SK-N-SH (cell line): ENCODE measurements at regions not wholly inside any gene's neighbourhood (a gene's known extent, or its start where the extent isn't known, plus 50 kb on each side); places are given as distances from the start of the nearest gene placed in this dataset.

Experiments used
- CTCF ChIA-PET: fragments of 300-600, 350-600 bp; formaldehyde crosslinking; extraction: SDS; loops from one replicate; lab custom pipeline; 2021; lab: Yijun Ruan, JAX
- POLR2A ChIA-PET: fragments of 350-600 bp; sonication (Branson Sonifier 250); formaldehyde crosslinking; extraction: SDS; loops from one replicate; lab custom pipeline; 2020; ENCODE audit warnings: antibody characterized with exemption, inconsistent platforms; lab: Yijun Ruan, JAX
- DNase-seq: peaks from one replicate; pipeline ENCODE4 v3.0.0; 2012
- H2AFZ ChIP-seq: fragments of 200-600 bp; sonication (generic); 2 replicates; pipeline ENCODE4 v1.8.1; 2016; ENCODE audit warnings: antibody characterized with exemption, mild to moderate bottlenecking, low read depth
- H3F3A ChIP-seq: fragments of 200-600 bp; sonication (generic); replicated peaks from 2 replicates; pipeline ENCODE3; 2016; ENCODE audit warnings: antibody characterized with exemption, mild to moderate bottlenecking; ENCODE audit not compliant: insufficient read depth
- H3K27ac ChIP-seq, 2 experiments: fragments of 200-500 bp in 1 of 2; fragments of 200-600 bp in 1 of 2; sonication (Bioruptor generic) in 1 of 2; sonication (generic), shearing (Covaris generic) in 1 of 2; 2 replicates each; pipeline versions ENCODE4 v1.5.1 to v1.6.1; 2014 to 2016; ENCODE audit warnings: low read depth in 2 of 2, inconsistent platforms in 1 of 2, low read length in 1 of 2, mild to moderate bottlenecking in 1 of 2, mixed read lengths in 1 of 2
- H3K27me3 ChIP-seq: fragments of 200-600 bp; sonication (generic), shearing (Covaris generic); 2 replicates; pipeline ENCODE4 v1.6.1; 2016; ENCODE audit warnings: mixed run types; ENCODE audit not compliant: insufficient read depth
- H3K36me3 ChIP-seq, 2 experiments: fragments of 200-500 bp in 1 of 2; fragments of 200-600 bp in 1 of 2; sonication (Bioruptor generic) in 1 of 2; sonication (generic) in 1 of 2; replicated peaks in 1 of 2; 2 replicates each; pipeline versions ENCODE3 to v1.5.1; 2014 to 2016; ENCODE audit warnings: low read length in 1 of 2, mild to moderate bottlenecking in 1 of 2; ENCODE audit not compliant: insufficient read depth in 2 of 2, control insufficient read depth in 1 of 2
- H3K4me1 ChIP-seq, 2 experiments: fragments of 200-500 bp in 1 of 2; fragments of 200-600 bp in 1 of 2; sonication (Bioruptor generic) in 1 of 2; sonication (generic), shearing (Covaris generic) in 1 of 2; 2 replicates each; pipeline versions ENCODE4 v1.5.1 to v1.6.1; 2014 to 2016; ENCODE audit warnings: low read depth in 1 of 2, low read length in 1 of 2, mixed run types in 1 of 2; ENCODE audit not compliant: insufficient read depth in 2 of 2, control insufficient read depth in 1 of 2
- H3K4me2 ChIP-seq: fragments of 200-600 bp; sonication (generic), shearing (Covaris generic); 2 replicates; pipeline ENCODE4 v1.6.1; 2017; ENCODE audit warnings: mixed run types
- H3K4me3 ChIP-seq, 2 experiments: fragments of 200-500 bp in 1 of 2; fragments of 200-600 bp in 1 of 2; sonication (Bioruptor generic) in 1 of 2; sonication (generic), shearing (Covaris generic) in 1 of 2; 2 replicates each; pipeline versions ENCODE4 v1.5.1 to v1.8.1; 2014 to 2016; ENCODE audit warnings: low read depth in 2 of 2, inconsistent platforms in 1 of 2, low read length in 1 of 2, mild to moderate bottlenecking in 1 of 2, mixed read lengths in 1 of 2, moderate library complexity in 1 of 2
- H3K79me2 ChIP-seq: fragments of 200-600 bp; sonication (generic); 2 replicates; pipeline ENCODE4 v1.8.1; 2017; ENCODE audit warnings: mild to moderate bottlenecking; ENCODE audit not compliant: insufficient read depth
- H3K9ac ChIP-seq: fragments of 200-600 bp; sonication (generic); 2 replicates; pipeline ENCODE4 v1.6.1; 2017; ENCODE audit warnings: mixed run types
- H3K9me2 ChIP-seq: fragments of 200-600 bp; sonication (generic); 2 replicates; pipeline ENCODE4 v1.6.1; 2017; ENCODE audit warnings: mixed run types
- H3K9me3 ChIP-seq: fragments of 200-600 bp; sonication (generic); 2 replicates; pipeline ENCODE4 v1.6.1; 2017; ENCODE audit warnings: mixed run types, mild to moderate bottlenecking, moderate library complexity
- H4K20me1 ChIP-seq: fragments of 200-600 bp; sonication (generic); 2 replicates; pipeline ENCODE4 v1.6.1; 2017; ENCODE audit warnings: mild to moderate bottlenecking, mixed run types; ENCODE audit not compliant: insufficient read depth
- CHD2 ChIP-seq: fragments of 150-350 bp; IDR thresholded peaks from 2 replicates; pipeline ENCODE4 v1.6.1; 2018; ENCODE audit warnings: low read length; ENCODE audit not compliant: partially characterized antibody
- ELF1 ChIP-seq: IDR thresholded peaks from 2 replicates; pipeline ENCODE4 v1.4.0; 2012
- EP300 ChIP-seq, 2 experiments: IDR thresholded peaks; 2 replicates each; pipeline versions ENCODE4 v1.4.0 to v1.6.1; 2012; ENCODE audit warnings: borderline replicate concordance in 1 of 2, low read depth in 1 of 2, low read length in 1 of 2
- EZH2phosphoT487 ChIP-seq: fragments of 200-600 bp; sonication (generic); IDR thresholded peaks from 2 replicates; pipeline ENCODE4 v1.6.1; 2017; ENCODE audit warnings: low read depth, mixed run types, mild to moderate bottlenecking, antibody characterized with exemption, moderate library complexity, borderline replicate concordance
- GABPA ChIP-seq: IDR thresholded peaks from 2 replicates; pipeline ENCODE4 v1.4.0; 2012; ENCODE audit warnings: low read depth, mild to moderate bottlenecking
- MEF2A ChIP-seq: IDR thresholded peaks from 2 replicates; pipeline ENCODE4 v1.4.0; 2012; ENCODE audit warnings: low read depth, borderline replicate concordance
- MXI1 ChIP-seq: IDR thresholded peaks from 2 replicates; pipeline ENCODE4 v1.6.1; 2012; ENCODE audit warnings: mild to moderate bottlenecking, low read depth, low read length, improper control_type of control experiment
- RAD21 ChIP-seq: IDR thresholded peaks from 2 replicates; pipeline ENCODE4 v1.6.1; 2012; ENCODE audit warnings: mild to moderate bottlenecking, low read length
- RCOR1 ChIP-seq: fragments of 150-350 bp; IDR thresholded peaks from 2 replicates; pipeline ENCODE4 v1.6.1; 2017; ENCODE audit warnings: antibody characterized with exemption, low read length
- SIN3A ChIP-seq: IDR thresholded peaks from 2 replicates; pipeline ENCODE4 v1.6.1; 2012; ENCODE audit warnings: low read depth, mild to moderate bottlenecking, low read length, moderate library complexity, borderline replicate concordance
- SMC3 ChIP-seq: IDR thresholded peaks from 2 replicates; pipeline ENCODE4 v1.6.1; 2012; ENCODE audit warnings: low read depth, low read length, improper control_type of control experiment
- TAF1 ChIP-seq: IDR thresholded peaks from 2 replicates; pipeline ENCODE4 v1.6.1; 2012; ENCODE audit warnings: low read depth, mild to moderate bottlenecking, low read length, moderate library complexity, borderline replicate concordance
- TEAD4 ChIP-seq: IDR thresholded peaks from 2 replicates; pipeline ENCODE4 v1.4.0; 2012; ENCODE audit warnings: mild to moderate bottlenecking, borderline replicate concordance; ENCODE audit not compliant: insufficient read depth
- YY1 ChIP-seq: IDR thresholded peaks from 2 replicates; pipeline ENCODE4 v1.4.0; 2012; ENCODE audit warnings: low read depth, mild to moderate bottlenecking
- WGBS: methylation state at CpG from one replicate; pipeline ENCODE4 v1.1.6; 2017; ENCODE audit warnings: low lambda C conversion rate; 5-methylcytosine and 5-hydroxymethylcytosine counted together
- TF ChIP-seq, protein P1 (sequence below): IDR thresholded peaks from 2 replicates; pipeline ENCODE4 v1.4.0; 2012; ENCODE audit warnings: low read depth
- TF ChIP-seq, protein P2 (sequence below): IDR thresholded peaks from 2 replicates; pipeline ENCODE4; 2012
- TF ChIP-seq, protein P3 (sequence below): IDR thresholded peaks from 2 replicates; pipeline ENCODE4 v1.4.0; 2012; ENCODE audit warnings: low read depth, borderline replicate concordance
- TF ChIP-seq, protein P4 (sequence below): fragments of 150-350 bp; IDR thresholded peaks from 2 replicates; pipeline ENCODE4 v1.6.1; 2016; ENCODE audit warnings: mild to moderate bottlenecking, low read depth, low read length
- TF ChIP-seq, protein P5 (sequence below): IDR thresholded peaks from 2 replicates; pipeline ENCODE4 v1.4.0; 2012; ENCODE audit warnings: low read depth, borderline replicate concordance
- TF ChIP-seq, protein P6 (sequence below): fragments of 150-350 bp; IDR thresholded peaks from 2 replicates; pipeline ENCODE4 v1.6.1; 2017; ENCODE audit warnings: antibody characterized with exemption, low read length, low read depth, borderline replicate concordance

DNA sequence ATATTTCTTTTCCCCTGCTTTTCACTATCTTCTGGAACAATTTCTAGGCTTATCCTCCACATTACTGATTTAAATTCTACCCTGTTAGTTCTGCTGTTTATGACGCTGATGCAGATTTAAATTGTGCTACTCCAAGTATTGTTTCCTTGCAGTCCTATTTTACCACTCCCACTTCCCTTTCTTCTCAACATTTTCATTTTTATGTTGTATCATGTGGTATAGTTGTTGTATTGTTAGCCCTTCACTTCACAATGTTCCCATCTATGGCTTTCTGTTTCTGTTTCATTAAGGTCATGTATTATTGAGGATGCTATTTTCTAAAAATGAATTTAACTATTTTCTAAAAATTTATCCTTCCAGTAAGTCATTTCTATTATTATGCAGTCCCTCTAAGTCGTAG is 254.4 kb downstream of the NDUFS4 start:
- no peak for DNase-seq
- TF ChIP-seq RCOR1 (no peak), SMC3 (no peak), YY1 (no peak), EZH2phosphoT487 (no peak), ELF1 (no peak), RAD21 (no peak), SIN3A (no peak), MEF2A (no peak), TEAD4 (no peak), GABPA (no peak)
- TF ChIP-seq, protein P1, sequence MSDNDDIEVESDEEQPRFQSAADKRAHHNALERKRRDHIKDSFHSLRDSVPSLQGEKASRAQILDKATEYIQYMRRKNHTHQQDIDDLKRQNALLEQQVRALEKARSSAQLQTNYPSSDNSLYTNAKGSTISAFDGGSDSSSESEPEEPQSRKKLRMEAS = no peak
- TF ChIP-seq, protein P2, sequence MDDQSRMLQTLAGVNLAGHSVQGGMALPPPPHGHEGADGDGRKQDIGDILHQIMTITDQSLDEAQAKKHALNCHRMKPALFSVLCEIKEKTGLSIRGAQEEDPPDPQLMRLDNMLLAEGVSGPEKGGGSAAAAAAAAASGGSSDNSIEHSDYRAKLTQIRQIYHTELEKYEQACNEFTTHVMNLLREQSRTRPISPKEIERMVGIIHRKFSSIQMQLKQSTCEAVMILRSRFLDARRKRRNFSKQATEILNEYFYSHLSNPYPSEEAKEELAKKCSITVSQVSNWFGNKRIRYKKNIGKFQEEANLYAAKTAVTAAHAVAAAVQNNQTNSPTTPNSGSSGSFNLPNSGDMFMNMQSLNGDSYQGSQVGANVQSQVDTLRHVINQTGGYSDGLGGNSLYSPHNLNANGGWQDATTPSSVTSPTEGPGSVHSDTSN = no peak
- TF ChIP-seq, protein P3, sequence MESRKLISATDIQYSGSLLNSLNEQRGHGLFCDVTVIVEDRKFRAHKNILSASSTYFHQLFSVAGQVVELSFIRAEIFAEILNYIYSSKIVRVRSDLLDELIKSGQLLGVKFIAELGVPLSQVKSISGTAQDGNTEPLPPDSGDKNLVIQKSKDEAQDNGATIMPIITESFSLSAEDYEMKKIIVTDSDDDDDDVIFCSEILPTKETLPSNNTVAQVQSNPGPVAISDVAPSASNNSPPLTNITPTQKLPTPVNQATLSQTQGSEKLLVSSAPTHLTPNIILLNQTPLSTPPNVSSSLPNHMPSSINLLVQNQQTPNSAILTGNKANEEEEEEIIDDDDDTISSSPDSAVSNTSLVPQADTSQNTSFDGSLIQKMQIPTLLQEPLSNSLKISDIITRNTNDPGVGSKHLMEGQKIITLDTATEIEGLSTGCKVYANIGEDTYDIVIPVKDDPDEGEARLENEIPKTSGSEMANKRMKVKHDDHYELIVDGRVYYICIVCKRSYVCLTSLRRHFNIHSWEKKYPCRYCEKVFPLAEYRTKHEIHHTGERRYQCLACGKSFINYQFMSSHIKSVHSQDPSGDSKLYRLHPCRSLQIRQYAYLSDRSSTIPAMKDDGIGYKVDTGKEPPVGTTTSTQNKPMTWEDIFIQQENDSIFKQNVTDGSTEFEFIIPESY = no peak
- Histone ChIP-seq H2AFZ (no peak overlapping the region), H3K4me1 (no peaks in the 10 kb centered on the region), H3K9me3 (no peaks in the 10 kb centered on the region), H3F3A (no peaks in the 10 kb centered on the region), H3K27me3 (no peaks in the 10 kb centered on the region), H3K4me3 (no peak overlapping the region), H3K9ac (no peak overlapping the region), H3K36me3 (no peaks in the 10 kb centered on the region), H3K27ac (no peak overlapping the region), H3K79me2 (no peaks in the 10 kb centered on the region), H4K20me1 (no peaks in the 10 kb centered on the region), H3K4me2 (no peak overlapping the region), H3K9me2 (no peaks in the 10 kb centered on the region)
- WGBS = 34% methylated on average over 2 of the region's 2 CpGs
- CTCF ChIA-PET = no interaction called here
- POLR2A ChIA-PET = no interaction called here

DNA sequence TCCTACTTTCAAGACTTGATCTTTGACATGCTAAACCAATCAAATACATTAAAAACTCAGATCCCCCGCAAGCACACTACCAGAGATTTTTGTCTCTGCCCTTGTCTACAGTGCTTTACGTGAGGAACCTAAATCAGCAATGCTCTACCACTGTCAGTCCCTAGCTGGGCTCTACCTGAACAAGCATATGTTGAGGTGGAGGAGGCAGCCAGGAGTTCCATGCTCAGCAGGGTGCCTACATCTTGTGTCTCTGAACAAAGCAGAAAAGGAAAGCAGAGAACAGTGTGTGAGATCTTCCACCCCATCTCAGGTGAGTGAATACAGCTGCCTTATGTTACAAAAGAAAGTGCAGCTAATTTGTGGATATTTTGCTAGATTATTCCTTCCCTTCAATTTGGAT is 255.0 kb downstream of the NDUFS4 start:
- WGBS = 47% methylated on average over 2 of the region's 2 CpGs
- POLR2A ChIA-PET = no interaction called here
- DNase-seq = no peak

More for the DNA sequence above, 255.0 kb downstream of the NDUFS4 start:
- H3K4me1 ChIP-seq = no peaks in the 10 kb centered on the region
- no peak overlapping the region for H3K9ac ChIP-seq
- H3K4me2 ChIP-seq = no peak overlapping the region
- CTCF ChIA-PET = interaction anchor here (0.7 kb wide), 1 partner anchor 20 kb away, joined by 4 read pairs; no protein-coding TSS in a partner anchor
- no peaks in the 10 kb centered on the region for H3K79me2 ChIP-seq
- no peaks in the 10 kb centered on the region for H3K36me3 ChIP-seq
- no peaks in the 10 kb centered on the region for H3F3A ChIP-seq
- H3K27ac ChIP-seq = no peak overlapping the region
- H3K4me3 ChIP-seq = no peak overlapping the region
- H3K9me2 ChIP-seq = no peaks in the 10 kb centered on the region
- H3K27me3 ChIP-seq = no peaks in the 10 kb centered on the region
- TF ChIP-seq, protein P4, sequence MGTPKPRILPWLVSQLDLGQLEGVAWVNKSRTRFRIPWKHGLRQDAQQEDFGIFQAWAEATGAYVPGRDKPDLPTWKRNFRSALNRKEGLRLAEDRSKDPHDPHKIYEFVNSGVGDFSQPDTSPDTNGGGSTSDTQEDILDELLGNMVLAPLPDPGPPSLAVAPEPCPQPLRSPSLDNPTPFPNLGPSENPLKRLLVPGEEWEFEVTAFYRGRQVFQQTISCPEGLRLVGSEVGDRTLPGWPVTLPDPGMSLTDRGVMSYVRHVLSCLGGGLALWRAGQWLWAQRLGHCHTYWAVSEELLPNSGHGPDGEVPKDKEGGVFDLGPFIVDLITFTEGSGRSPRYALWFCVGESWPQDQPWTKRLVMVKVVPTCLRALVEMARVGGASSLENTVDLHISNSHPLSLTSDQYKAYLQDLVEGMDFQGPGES = no peak
- TF ChIP-seq RCOR1 (no peak), EP300 (IDR thresholded peaks at IDR 0.05; ENCODE audit: borderline replicate concordance in 1 of 2, low read depth in 1 of 2, low read length in 1 of 2) (no peak), EZH2phosphoT487 (no peak), TEAD4 (no peak), TAF1 (no peak), CHD2 (no peak), MXI1 (no peak)
- TF ChIP-seq, protein P5, sequence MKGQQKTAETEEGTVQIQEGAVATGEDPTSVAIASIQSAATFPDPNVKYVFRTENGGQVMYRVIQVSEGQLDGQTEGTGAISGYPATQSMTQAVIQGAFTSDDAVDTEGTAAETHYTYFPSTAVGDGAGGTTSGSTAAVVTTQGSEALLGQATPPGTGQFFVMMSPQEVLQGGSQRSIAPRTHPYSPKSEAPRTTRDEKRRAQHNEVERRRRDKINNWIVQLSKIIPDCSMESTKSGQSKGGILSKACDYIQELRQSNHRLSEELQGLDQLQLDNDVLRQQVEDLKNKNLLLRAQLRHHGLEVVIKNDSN = no peak
- TF ChIP-seq, protein P6, sequence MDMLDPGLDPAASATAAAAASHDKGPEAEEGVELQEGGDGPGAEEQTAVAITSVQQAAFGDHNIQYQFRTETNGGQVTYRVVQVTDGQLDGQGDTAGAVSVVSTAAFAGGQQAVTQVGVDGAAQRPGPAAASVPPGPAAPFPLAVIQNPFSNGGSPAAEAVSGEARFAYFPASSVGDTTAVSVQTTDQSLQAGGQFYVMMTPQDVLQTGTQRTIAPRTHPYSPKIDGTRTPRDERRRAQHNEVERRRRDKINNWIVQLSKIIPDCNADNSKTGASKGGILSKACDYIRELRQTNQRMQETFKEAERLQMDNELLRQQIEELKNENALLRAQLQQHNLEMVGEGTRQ = no peak
- TF ChIP-seq, all 33 proteins: peak for 0
- Histone ChIP-seq H2AFZ (no peak overlapping the region), H3K9me3 (no peaks in the 10 kb centered on the region), H4K20me1 (no peaks in the 10 kb centered on the region)
